B cell (primary cell): ENCODE measurements at regions not wholly inside any gene's neighbourhood (a gene's known extent, or its start where the extent isn't known, plus 50 kb on each side); places are given as distances from the start of the nearest gene placed in this dataset.

Source experiments
- CTCF ChIP-seq: fragments of 200-600 bp; IDR thresholded peaks from one replicate; pipeline ENCODE4 v1.8.0; 2022; ENCODE audit warnings: antibody characterized with exemption, mild to moderate bottlenecking
- EZH2 ChIP-seq: IDR thresholded peaks from 2 replicates; pipeline ENCODE4 v1.6.1; 2012; ENCODE audit warnings: borderline replicate concordance, low read depth, mild to moderate bottlenecking, moderate library complexity, low read length; ENCODE audit not compliant: insufficient read depth, poor library complexity, severe bottlenecking

GRCh38 chr1:239526391-239526790 is 140.0 kb downstream of the CHRM3 start:
- TF ChIP-seq CTCF (no peak), EZH2 (no peak)
